HG02884 (cell line): ENCODE measurements at regions not wholly inside any gene's neighbourhood (a gene's known extent, or its start where the extent isn't known, plus 50 kb on each side); places are given as distances from the start of the nearest gene placed in this dataset.

Experiments
- ATAC-seq: cut with Tn5 transposase; IDR thresholded peaks from one replicate; pipeline ENCODE4 v1.9.1; 2021; ENCODE audit warnings: mild to moderate bottlenecking, moderate library complexity; ENCODE audit not compliant: unreplicated experiment

DNA sequence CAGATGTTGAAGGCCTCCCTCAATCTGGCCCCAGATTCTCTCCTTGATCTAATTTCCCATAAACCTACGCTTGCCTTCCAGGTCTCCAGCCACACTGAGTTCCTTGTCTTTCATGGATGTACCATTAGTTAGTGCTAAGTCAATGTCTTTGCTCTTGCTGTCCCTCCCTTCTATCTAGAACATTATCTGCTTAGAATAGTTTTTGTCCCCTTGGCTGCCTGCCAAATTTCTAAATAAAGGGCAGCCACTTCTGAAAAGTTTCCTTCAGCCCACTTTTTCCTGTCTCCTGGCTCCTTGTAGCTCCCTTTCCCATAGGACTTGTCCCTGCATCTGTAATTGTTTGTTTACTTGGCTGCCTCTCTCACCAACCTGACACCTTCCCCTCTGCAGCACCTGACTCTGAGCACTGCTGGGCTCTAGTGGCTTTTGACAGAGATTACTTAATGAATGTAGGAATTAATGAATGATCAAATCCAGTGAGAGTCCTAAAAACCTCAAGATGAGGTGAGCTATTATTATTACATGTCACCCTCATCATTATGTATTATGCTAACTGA is 58.3 kb downstream of the CXCL12 start:
- no peak for ATAC-seq

DNA sequence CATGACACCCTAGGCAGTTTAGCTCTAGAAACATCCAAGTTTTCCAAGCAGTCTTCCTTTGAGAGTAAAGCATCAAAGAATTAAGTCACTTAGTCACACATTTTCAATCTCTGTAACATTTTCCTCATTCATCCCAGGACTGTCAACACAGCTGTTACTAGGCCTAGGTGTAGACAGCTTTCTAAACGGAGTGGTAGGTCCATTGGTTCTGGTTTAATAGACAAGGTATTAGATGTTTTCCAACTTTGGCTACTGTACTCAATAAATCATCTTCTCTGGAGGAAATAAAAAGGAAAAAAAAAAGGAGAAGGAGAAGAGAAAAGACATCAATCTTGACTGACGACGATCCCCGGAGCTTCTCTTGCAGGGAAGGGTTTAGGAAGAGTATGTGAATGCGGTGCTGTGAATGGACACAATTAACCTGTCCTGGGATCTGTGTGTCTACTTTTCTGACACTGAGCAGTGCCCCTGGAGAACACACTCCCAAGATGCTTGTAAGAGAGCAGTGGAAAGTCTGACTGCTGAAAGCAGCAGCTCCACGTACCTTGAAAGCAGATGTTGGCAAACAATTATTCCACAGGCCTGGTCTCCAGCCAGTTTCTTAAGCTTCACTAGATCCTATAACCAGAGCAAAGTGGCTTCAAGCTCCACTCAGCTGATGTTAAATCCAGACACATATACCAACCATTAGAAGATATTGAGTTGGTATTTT is 59.1 kb downstream of the CXCL12 start:
- no peak for ATAC-seq

DNA sequence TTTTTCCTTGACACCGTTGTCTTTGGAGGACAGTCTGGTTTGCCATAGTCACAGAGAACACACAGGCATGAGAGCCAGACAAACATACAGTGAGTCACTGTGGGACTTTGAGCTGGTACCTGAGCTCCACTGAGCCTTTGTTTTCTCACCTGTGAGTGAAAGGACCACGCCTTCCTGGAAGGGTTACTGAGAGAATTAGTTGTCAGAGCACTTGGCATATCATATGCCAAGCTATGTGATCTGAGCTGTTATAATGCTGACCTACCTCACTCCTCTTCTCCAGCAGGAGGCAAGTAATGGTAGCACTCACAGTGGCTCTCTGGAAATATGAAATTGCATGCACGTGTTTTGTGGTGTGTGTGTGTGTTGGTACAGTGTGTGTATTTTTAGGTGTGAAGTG is 59.7 kb downstream of the CXCL12 start:
- ATAC-seq, result no peak

DNA sequence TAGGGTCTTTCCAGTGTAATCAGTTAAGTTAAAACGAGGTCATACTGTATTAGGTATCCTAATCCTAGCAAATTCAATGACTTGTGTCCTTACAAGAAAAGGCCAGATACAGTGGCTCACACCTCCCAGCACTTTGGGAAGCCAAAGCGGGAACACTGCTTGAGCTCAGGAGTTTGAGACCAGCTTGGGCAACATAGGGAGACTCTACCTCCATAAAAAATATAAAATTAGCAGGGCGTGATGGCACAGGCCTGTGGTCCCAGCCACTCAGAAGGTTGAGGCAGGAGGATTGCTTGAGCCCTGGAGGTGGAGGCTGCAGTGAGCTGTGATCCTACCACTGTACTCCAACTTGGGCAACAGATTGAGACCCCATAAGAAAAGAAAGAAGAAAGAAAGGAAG is 61.1 kb downstream of the CXCL12 start:
- no peak for ATAC-seq

DNA sequence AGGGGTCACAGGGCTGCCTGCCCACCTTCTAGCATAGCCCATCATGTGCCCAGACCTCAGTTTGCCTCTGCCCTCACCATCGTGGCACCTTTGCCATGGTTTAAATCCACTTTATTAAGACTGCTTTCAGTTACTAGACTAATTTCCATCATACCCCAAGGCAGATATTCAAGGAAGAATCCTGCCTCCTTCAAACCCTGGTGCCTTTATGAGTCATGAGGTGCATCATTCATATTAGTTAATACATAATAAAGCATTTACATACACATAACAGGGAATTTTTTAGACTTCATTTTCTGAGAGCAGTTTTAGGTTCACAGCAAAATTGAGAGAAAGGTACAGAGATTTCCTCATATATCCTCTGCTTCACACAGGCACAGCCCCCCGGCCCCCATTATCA is 62.8 kb downstream of the CXCL12 start:
- ATAC-seq, result no peak

DNA sequence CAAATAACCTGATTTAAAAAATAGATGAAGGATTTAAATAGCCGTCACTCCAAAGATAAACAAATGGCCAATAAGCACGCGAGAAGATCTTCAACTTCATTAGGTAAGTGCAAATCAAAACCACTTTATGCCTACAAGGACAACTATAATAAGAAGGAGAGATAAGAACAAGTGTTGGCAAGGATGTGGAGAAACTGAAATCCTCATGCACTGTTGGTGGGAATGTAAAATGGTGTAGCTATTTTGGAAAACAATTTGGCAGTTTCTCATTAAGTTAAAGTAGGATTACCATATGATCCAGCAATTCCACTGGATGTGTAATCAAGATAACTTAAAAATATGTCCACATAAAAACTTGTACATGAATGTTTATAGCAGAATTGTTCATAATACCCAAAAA is 64.1 kb downstream of the CXCL12 start:
- no peak for ATAC-seq

DNA sequence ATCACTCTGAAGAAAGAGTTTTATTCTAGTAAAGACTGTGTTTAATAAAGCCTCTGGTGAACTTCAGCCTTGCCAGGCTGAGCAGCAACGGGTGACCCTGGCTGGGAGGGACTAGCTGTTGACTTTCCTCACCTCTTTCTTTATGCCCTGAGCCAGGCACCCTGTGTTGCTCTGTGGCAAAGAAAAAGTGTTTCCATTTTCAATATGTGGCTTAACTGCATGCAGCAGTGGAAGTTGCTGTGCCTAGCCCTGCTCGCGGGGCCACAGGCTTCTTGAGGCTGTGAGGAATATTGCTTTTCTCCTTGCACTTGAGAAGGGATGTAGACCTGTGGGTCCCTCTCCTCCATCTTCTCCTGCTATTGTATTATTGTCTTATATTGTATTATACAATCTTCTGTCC is 67.0 kb downstream of the CXCL12 start:
- ATAC-seq, result no peak

DNA sequence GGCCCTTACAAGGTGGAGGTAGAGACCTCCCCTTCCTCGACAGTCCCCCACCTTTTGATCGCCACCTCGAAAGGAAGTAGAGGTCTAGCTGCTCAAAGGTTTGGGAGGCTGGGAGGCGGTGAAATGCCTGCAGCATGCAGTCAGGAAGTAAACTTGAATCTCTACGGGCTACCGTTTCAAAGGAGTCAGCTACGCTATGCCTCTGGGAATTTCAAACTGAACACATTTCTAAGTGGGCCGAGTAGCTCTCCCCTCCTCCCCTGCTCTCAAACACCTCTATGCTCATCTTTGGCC is 68.0 kb downstream of the CXCL12 start:
- ATAC-seq, result no peak

DNA sequence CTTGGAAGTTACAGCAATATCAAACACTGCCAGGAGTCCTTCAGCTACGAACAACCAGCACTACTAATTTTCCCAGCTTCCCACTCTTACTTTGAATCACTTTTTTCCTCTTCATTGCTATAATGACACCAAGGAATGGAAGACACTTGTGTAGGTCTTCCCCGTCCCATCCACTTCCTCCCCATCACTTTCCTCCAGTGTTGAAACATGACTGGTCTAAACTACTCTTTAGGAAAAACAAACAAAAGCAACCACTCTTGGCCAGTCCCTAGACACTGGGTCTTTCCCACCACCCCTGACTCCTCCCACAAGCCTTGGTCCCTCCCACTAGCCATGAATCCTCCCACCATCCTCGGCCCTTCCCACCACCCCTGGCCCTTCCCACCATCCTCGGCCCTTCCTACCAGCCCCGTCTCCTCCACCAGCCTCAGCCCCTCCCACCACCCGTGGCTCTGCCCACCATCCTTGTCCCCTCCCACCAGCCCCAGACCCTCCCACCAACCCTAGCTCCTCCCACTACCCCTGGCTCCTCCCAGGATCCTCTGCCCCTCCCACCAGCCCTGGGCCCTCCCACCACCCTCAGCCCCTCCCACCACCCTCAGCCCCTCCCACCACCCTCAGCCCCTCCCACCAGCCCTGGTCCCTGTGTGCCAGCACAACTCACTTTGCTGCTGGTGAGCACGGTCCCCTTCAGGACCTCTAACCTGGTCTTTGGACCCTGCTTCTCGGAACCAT is 68.5 kb downstream of the CXCL12 start:
- ATAC-seq, result no peak

DNA sequence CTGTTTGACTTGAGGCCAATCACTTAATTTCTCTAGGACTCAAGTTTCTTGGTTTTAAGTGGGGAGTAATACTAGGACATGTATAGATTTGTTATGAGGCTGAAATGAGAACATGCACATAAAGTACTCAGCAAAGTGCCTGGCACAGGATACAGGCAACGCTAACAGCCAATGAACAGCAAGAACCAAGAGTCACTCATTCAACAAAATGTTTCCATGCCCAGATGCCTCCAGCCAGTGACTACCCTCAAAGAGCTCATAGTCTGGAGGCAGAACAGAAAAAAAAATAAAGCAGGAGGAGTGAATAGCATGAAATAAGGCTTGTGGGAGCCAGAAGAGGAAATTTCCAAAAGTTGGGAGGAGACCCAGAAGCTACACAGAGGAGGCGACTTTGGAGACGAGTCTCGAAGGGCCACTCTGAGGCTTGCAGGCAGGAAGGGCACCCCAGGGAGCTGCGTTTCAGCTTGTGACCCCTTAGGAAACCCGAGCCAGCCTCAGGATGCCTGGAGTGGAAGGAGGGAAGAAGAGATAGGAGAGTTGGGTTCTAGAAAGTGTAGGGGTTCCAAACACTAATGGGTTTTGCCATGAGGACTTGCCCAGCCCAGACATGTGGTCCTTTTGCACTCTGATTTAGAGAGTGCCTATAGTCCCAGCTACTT is 70.0 kb downstream of the CXCL12 start:
- ATAC-seq, result no peak

DNA sequence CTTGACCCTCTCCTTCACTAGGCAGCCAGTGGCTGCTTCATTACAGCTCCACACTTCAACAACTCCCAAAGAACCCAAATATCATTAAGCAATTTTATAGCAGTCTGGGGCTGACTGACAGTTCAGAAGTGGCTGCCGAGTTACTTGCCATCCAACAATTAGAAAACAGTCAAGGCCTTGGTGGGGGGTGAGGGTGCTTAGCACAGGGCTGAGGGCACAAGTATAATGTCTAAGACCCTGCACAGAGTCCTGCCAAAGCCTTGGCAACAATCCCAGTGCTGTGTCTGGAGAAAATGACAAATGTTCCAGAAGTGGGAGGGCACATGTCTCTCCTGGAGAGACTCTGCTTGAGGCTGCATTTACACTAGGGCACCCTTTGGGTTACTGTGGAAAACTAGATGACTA is 71.1 kb downstream of the CXCL12 start:
- ATAC-seq, result no peak

DNA sequence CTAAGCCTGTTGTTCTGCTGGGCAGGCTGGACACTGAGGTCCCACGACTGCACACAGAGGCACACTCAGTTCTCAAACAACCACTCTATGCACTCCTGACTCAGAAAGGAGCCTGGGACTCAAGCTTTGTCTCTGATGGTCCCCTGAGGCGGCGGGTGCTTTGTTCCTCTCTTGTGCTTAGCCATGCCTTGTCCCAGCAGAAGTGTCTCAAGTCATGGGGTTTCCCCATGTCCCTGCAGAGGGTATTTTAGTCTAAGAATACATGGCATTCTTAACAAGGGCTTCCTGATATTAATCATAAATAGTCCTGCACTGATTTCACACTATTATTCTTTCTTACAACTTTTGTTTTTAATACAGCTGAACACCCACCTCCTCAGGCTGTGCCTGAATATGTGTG is 72.5 kb downstream of the CXCL12 start:
- peak; percentile 35 for ATAC-seq

DNA sequence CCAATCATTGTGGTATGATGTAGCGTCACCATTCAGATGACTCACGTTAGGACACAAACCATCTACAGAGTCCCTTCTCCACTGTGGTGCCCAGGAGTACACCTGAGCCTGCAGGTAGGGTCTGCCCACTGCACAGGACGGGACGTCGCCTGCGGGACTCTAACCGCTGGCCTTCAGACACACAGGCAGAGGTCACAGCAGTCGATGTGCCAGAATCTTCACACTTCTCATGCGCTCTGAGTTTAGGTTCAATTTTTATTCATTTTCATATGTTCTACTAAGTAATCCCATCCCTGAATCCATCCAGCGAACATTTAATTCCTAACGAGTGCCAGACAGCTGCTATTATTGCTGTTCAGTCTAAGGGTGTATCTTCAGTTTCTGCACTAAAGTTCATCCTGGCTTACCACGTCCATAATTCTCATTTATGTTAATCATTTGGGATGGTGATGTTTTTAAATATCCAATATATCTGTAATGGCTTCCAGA is 73.3 kb downstream of the CXCL12 start:
- no peak for ATAC-seq

DNA sequence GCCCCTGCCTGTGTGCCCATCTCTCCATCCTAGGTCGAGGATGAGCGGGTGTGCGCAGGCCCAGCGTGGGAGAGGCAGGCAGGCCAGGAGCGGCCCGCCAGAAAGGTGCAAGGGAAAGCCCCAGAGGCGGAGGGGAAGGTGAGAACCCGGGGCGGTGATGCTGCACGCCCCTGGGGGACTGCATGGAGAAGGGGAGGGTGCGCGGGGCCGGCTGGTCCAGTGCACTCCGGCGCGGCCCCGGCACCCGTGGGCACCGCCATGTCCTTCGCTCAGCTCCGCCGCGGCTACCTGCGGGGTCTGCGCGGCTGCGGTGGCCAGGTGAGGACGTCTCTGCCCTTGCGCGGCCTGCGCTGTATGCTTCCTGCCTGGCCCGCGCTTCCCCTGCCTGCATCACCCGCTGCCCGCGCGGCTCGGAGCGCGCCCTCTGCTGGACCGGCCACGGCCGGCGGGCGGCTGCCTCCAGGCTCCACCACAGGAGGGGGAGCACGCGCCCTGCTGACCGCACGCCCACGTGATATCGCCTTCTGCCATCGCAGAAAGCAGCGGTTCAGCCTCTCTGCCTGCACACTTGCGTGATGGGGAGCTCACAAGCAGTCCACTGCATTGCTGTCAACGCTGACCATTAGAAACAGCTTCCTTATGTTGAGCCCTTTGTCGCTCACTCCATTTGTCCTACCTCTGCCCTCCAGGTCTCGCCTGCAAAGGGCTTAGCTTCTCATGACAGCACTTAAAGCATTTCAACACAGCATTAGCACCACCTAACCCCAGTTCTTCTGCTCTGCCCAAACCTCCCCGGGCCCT is 73.9 kb downstream of the CXCL12 start:
- peak; percentile 73 for ATAC-seq

DNA sequence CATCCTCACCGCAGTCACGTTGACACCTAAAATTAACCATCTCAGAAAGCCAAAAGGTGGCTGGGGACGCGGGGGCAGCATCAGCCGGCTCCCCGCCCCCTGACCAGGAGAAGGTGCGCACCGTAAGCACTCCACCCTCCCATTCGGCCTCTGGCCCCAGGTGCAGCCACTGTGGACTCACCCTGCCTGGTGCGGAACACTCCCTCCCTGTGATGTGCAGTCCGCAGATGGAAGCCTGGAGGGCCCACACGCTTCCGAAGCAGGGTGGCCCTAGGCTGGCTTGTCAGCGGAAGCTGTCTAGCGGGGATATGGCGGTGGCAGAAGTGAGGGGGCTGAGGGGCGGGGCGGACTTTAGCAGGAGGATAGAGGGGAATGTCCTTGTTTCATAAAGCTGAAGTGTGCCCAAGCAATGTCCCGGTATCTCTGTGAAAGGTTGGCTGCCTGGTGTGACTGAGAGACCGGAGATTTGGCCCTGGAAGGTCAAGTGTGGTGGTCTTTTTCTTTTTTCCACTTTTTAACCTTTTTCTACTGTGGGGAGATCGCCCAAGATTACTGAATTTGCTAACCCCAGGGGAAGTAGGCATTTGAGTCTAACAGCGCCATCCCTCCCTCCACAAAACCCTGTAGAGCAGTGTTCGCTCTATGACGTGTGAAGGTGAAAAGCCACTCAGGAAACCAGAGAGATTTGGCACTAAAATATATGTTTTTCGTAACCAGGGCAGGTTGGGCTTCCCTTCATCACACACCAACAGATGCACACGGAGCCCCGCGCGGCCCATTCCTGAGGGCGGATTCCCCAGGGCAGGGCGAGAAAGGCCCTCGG is 74.7 kb downstream of the CXCL12 start:
- ATAC-seq, result no peak

DNA sequence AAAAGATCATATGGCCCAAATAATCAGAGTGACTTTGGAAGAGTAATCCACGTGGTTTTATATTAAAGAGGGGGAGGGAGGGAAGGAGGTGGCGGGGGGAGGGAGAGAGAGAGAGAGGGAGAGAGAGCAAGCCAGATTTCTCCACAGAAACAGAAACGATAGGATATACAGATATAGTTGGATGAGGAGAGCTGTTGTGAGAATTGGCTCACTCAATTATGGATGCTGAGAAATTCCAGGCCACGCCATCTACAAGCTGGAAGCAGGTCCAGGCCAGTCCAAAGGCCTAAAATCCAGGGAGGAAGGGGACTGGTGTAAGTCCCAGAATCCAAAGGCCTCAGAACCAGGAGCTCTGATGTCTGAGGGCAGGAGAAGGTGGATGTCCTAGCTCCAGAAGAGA is 75.5 kb downstream of the CXCL12 start:
- no peak for ATAC-seq

DNA sequence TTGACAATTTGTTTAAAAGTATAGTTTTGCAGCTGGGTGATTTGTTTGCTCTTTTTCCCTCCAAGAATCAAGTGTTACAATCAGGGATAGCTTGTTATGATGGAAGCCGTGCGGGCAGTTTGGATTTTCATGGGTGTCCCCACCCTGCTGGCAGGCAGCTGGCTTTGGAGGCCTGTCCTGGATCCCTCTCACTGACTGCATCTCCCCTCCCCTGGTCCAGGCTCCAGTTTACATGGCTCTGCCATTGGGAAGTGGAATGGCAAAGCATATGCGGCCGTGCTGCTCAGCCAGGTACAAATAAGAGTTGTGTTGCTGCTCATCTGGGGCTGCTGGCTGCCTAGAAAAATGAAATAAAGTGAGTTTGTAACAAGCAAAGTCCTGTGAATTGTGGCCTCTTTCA is 76.0 kb downstream of the CXCL12 start:
- ATAC-seq, result no peak

DNA sequence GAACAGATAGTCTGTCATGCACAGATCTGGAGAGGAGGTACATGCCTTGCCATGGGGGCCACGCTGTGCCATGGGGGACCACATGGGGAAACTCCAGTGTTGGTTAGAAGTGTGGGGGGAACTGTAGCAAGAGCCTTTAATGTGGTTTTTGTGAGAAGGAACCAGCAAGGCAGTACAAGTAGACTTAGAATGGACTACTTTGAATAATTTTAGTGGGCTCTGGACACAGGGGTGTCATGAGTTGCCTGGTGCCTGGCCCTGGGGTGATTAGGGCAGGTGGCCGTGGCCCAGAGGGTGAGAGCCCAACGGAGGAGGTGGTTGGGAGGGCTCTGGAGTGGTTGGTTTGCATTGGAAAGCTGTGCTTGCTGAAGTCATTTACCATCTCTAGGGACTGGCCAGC is 77.2 kb downstream of the CXCL12 start:
- no peak for ATAC-seq

DNA sequence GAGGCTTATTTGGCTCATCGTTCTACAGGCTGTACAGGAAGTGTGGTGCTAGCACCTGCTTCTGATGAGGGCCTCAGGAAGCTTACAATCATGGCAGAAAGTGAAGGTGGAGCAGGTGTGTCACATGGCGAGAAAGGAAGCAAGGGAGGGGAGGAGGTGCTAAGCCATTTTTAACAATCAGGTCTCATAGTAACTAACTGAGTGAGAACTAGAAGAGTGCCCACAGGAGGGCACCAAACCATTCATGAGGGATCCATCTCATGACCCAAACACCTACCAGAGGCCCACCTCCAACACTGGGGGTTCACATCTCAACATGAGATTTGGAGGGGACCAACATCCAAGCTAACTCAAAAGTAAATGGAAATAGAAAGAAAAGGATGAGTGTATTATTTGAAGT is 78.1 kb downstream of the CXCL12 start:
- no peak for ATAC-seq

DNA sequence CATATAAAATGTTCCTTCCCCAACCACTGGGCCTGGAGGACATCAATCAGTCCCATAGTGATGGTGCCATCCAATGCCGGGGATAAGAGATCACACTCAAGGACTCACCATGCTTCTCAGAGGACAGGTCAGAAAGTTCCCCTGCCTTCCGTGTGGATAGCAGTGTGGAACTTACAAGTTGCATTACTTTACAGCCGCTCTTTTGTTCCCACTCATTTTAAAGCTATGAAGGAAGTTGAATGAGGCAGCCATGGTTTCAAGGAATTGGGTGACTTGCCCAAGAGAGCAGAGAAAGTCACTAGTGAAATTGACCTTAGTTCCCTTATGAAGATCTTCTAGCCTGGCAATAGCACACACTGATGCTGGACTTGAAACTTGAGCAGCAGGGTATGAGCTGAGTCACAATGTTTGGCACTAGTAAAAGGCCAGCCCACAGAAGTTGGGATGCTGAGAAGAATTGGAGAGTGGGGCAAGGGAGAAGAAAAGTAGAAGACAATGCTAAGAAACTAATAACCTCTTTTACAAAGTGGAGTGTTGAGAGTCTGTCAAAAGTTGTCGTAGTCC is 78.7 kb downstream of the CXCL12 start:
- no peak for ATAC-seq
